PC-9 (cell line): ENCODE measurements at regions not wholly inside any gene's neighbourhood (a gene's known extent, or its start where the extent isn't known, plus 50 kb on each side); places are given as distances from the start of the nearest gene placed in this dataset.

Experiments
- BruUV-seq: library from RNA; stranded (reverse); fragments of 400-500 nt; replicated peaks from 2 replicates; lab custom pipeline; 2021; lab: Mats Ljungman, UMichigan
- CTCF ChIA-PET: fragments of 300-600 bp; sonication (Branson Sonifier 250); formaldehyde crosslinking; loops from one replicate; lab custom pipeline; 2022; ENCODE audit warnings: antibody characterized with exemption; lab: Charles Lee
- POLR2A ChIA-PET: fragments of 300-600 bp; sonication (Branson Sonifier 250); formaldehyde crosslinking; loops from one replicate; lab custom pipeline; 2022; ENCODE audit warnings: antibody characterized with exemption; ENCODE audit not compliant: unreplicated experiment; lab: Charles Lee
- DNase-seq, 2 experiments: peaks; one replicate each; pipeline versions ENCODE4 v3.0.0 to v3.0.0-alpha.2; 2015 to 2022; ENCODE audit warnings: mixed read lengths in 1 of 2
- H2AFZ ChIP-seq: fragments of 200-600 bp; sonication (generic); 2 replicates; pipeline ENCODE4 v1.8.1; 2017; ENCODE audit warnings: antibody characterized with exemption
- H3F3A ChIP-seq: fragments of 200-600 bp; sonication (generic); 2 replicates; pipeline ENCODE4 v1.8.1; 2017; ENCODE audit warnings: antibody characterized with exemption, mild to moderate bottlenecking, low read depth; ENCODE audit not compliant: insufficient read depth
- H3K27ac ChIP-seq: fragments of 200-600 bp; sonication (generic); 2 replicates; pipeline ENCODE4 v1.6.1; 2016; ENCODE audit warnings: mixed run types
- H3K27me3 ChIP-seq: fragments of 200-600 bp; sonication (generic); 2 replicates; pipeline ENCODE4 v1.6.1; 2016; ENCODE audit warnings: low read depth, mixed run types; ENCODE audit not compliant: insufficient read depth
- H3K36me3 ChIP-seq: fragments of 200-600 bp; sonication (generic); 2 replicates; pipeline ENCODE4 v1.6.1; 2016; ENCODE audit warnings: low read depth, mixed run types
- H3K4me1 ChIP-seq: fragments of 200-600 bp; sonication (generic); replicated peaks from 2 replicates; pipeline ENCODE4 v1.6.1; 2016; ENCODE audit warnings: mixed run types; ENCODE audit not compliant: insufficient read depth
- H3K4me2 ChIP-seq: fragments of 200-600 bp; sonication (generic); 2 replicates; pipeline ENCODE4 v1.6.1; 2017; ENCODE audit warnings: mixed run types
- H3K4me3 ChIP-seq: fragments of 200-600 bp; sonication (generic); 2 replicates; pipeline ENCODE4 v1.6.1; 2016; ENCODE audit warnings: mixed run types
- H3K79me2 ChIP-seq: fragments of 200-600 bp; sonication (generic); 2 replicates; pipeline ENCODE4 v1.6.1; 2017; ENCODE audit warnings: low read depth, mixed run types
- H3K9me2 ChIP-seq: fragments of 200-600 bp; sonication (generic); 2 replicates; pipeline ENCODE4 v1.8.1; 2017; ENCODE audit warnings: mild to moderate bottlenecking; ENCODE audit not compliant: insufficient read depth
- H3K9me3 ChIP-seq: fragments of 200-600 bp; sonication (generic); 2 replicates; pipeline ENCODE4 v1.8.1; 2016; ENCODE audit warnings: low read depth; ENCODE audit not compliant: insufficient read depth
- H4K20me1 ChIP-seq: fragments of 200-600 bp; sonication (generic); 2 replicates; pipeline ENCODE4 v1.8.1; 2017; ENCODE audit not compliant: insufficient read depth
- CTCF ChIP-seq: fragments of 200-600 bp; sonication (generic); conservative IDR thresholded peaks from 2 replicates; pipeline ENCODE4 v1.6.1; 2017; ENCODE audit warnings: mixed run types, antibody characterized with exemption, mild to moderate bottlenecking, moderate library complexity
- EZH2 ChIP-seq: fragments of 200-600 bp; sonication (generic); IDR thresholded peaks from 2 replicates; pipeline ENCODE4 v1.8.0; 2017; ENCODE audit warnings: antibody characterized with exemption, low read depth
- intact Hi-C: fragments of 100-400 bp; cut with micrococcal nuclease; formaldehyde crosslinking; loops from one replicate; pipeline ENCODE4 v1.10.0; 2022; ENCODE audit not compliant: unreplicated experiment

- no peak overlapping the region for H2AFZ ChIP-seq
- H4K20me1 ChIP-seq, result no peaks in the 10 kb centered on the region
- no peaks in the 10 kb centered on the region for H3K4me1 ChIP-seq
- no peak overlapping the region for H3K4me3 ChIP-seq
- intact Hi-C loops, result loop anchor here (10.0 kb wide), 1 partner anchor 430 kb away; no protein-coding TSS in a partner anchor
- TF ChIP-seq EZH2 (no peak), CTCF (no peak)
- no peak overlapping the region for H3K27ac ChIP-seq
- DNase-seq, result no peak
- no peak overlapping the region for H3K4me2 ChIP-seq
- ChIA-PET POLR2A (no interaction called here), CTCF (no interaction called here)
- H3K36me3 ChIP-seq, result no peaks in the 10 kb centered on the region
- no peaks in the 10 kb centered on the region for H3K79me2 ChIP-seq
- BruUV-seq, result no TSS peak
- H3K9me2 ChIP-seq, result no peaks in the 10 kb centered on the region
- no peaks in the 10 kb centered on the region for H3K9me3 ChIP-seq
- H3F3A ChIP-seq, result peaks cover 3% of the 10 kb centered on the region; the same call in 1 of the 2 replicates
- H3K27me3 ChIP-seq, result no peaks in the 10 kb centered on the region
These were observed 315.3 kb downstream of the TRIML1 start for GRCh38 chr4:188454575-188454974.

- Histone ChIP-seq H3K9me3 (no peaks in the 10 kb centered on the region), H3K27me3 (no peaks in the 10 kb centered on the region), H3K9me2 (no peaks in the 10 kb centered on the region), H3K36me3 (no peaks in the 10 kb centered on the region), H3K4me1 (no peaks in the 10 kb centered on the region), H3K4me3 (no peak overlapping the region), H3F3A (no peaks in the 10 kb centered on the region), H3K79me2 (no peaks in the 10 kb centered on the region), H2AFZ (no peak overlapping the region), H4K20me1 (no peaks in the 10 kb centered on the region), H3K4me2 (no peak overlapping the region), H3K27ac (no peak overlapping the region)
- CTCF ChIA-PET, result no interaction called here
- no peak for TF ChIP-seq CTCF
- POLR2A ChIA-PET, result no interaction called here
- DNase-seq, result no peak
- no TSS peak for BruUV-seq
- intact Hi-C loops, result loop anchor here (10.0 kb wide), 1 partner anchor 430 kb away; no protein-coding TSS in a partner anchor
These were observed 316.0 kb downstream of the TRIML1 start for GRCh38 chr4:188455062-188455752.

DNA sequence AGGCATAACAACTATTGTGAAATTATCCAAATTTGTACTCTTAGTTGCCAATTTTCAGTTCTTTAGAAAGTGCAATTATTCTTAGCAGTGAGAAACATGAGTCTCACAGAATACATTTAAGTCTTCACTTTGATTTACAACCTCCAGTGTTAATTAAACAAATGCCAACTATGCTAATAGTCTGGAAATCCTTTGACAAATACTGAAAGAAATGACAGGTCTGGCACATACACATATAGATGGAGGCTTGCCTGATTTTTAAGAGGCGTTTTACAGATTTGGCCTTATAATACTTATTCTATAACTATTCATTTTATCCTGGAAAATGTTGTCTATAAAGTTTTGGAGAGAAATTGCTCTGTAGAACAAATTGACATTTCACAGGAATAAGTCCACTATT, 320.1 kb downstream of the TRIML1 start:
- Histone ChIP-seq H2AFZ (no peak overlapping the region), H3K4me3 (no peak overlapping the region), H3K27me3 (no peaks in the 10 kb centered on the region), H3K27ac (no peak overlapping the region), H3K4me1 (no peaks in the 10 kb centered on the region), H3K36me3 (no peaks in the 10 kb centered on the region), H3K4me2 (no peak overlapping the region), H4K20me1 (no peaks in the 10 kb centered on the region), H3K9me3 (no peaks in the 10 kb centered on the region), H3K9me2 (no peaks in the 10 kb centered on the region), H3K79me2 (no peaks in the 10 kb centered on the region), H3F3A (no peaks in the 10 kb centered on the region)
- TF ChIP-seq EZH2, result no peak
- TF ChIP-seq CTCF, result no peak
- intact Hi-C loops, result loop anchor here (10.0 kb wide), 1 partner anchor 435 kb away; no protein-coding TSS in a partner anchor
- BruUV-seq, result no TSS peak
- CTCF ChIA-PET, result no interaction called here
- no peak for DNase-seq
- POLR2A ChIA-PET, result no interaction called here
